HepG2 (cell line): ENCODE measurements at regions not wholly inside any gene's neighbourhood (a gene's known extent, or its start where the extent isn't known, plus 50 kb on each side); places are given as distances from the start of the nearest gene placed in this dataset.

Experiments used
- MXD3 ChIP-seq: IDR thresholded peaks from 2 replicates; pipeline ENCODE4 v1.6.1; 2016; ENCODE audit warnings: mild to moderate bottlenecking, missing biosample characterization, missing genetic modification reagents
- NR2F6 ChIP-seq, 2 experiments: IDR thresholded peaks; 2 replicates each; pipeline ENCODE4 v1.6.1; 2016; ENCODE audit warnings: antibody characterized with exemption in 1 of 2, mild to moderate bottlenecking in 1 of 2
- POLR2A ChIP-seq, 2 experiments: IDR thresholded peaks; 2 replicates each; pipeline ENCODE4 v1.6.1; 2011; ENCODE audit warnings: low read depth in 2 of 2, low read length in 2 of 2, mild to moderate bottlenecking in 1 of 2, moderate library complexity in 1 of 2; ENCODE audit not compliant: insufficient read depth in 1 of 2
- POLR2AphosphoS5 ChIP-seq: IDR thresholded peaks from 2 replicates; pipeline ENCODE4 v1.6.1; 2012; ENCODE audit warnings: low read depth, low read length
- RNF2 ChIP-seq: fragments of 450-650 bp; conservative IDR thresholded peaks from 2 replicates; pipeline ENCODE4 v1.6.1; 2016; ENCODE audit warnings: low read depth
- TRIM24 ChIP-seq: sonication (generic); formaldehyde crosslinking; IDR thresholded peaks from 2 replicates; pipeline ENCODE4 v1.8.0; 2022; ENCODE audit warnings: mild to moderate bottlenecking, missing genetic modification reagents
- XRCC5 ChIP-seq: fragments of 200-400 bp; formaldehyde crosslinking; optimal IDR thresholded peaks from 2 replicates; pipeline ENCODE3; 2017; ENCODE audit warnings: mild to moderate bottlenecking, low read length
- ZNF276 ChIP-seq: sonication (generic); formaldehyde crosslinking; IDR thresholded peaks from 2 replicates; pipeline ENCODE4 v1.4.0; 2020; ENCODE audit warnings: mild to moderate bottlenecking, low read depth, missing genetic modification reagents
- ZNF362 ChIP-seq: sonication (generic); formaldehyde crosslinking; IDR thresholded peaks from 2 replicates; pipeline ENCODE4 v1.4.0; 2020; ENCODE audit warnings: missing genetic modification reagents, mild to moderate bottlenecking, borderline replicate concordance
- ZNF776 ChIP-seq: sonication (generic); formaldehyde crosslinking; IDR thresholded peaks from 2 replicates; pipeline ENCODE4 v1.4.0; 2020; ENCODE audit warnings: mild to moderate bottlenecking, missing genetic modification reagents
- TF ChIP-seq, protein P1 (sequence below): sonication (generic); formaldehyde crosslinking; IDR thresholded peaks from 2 replicates; pipeline ENCODE4 v1.4.0; 2020; ENCODE audit warnings: missing genetic modification reagents, borderline replicate concordance
- TF ChIP-seq, protein P2 (sequence below): sonication (generic); formaldehyde crosslinking; IDR thresholded peaks from 2 replicates; pipeline ENCODE4 v1.8.1; 2023; ENCODE audit warnings: missing genetic modification reagents, mild to moderate bottlenecking, borderline replicate concordance
- TF ChIP-seq, protein P3 (sequence below): sonication (generic); formaldehyde crosslinking; IDR thresholded peaks from 2 replicates; pipeline ENCODE4 v1.5.0; 2020; ENCODE audit warnings: mild to moderate bottlenecking, missing genetic modification reagents, moderate library complexity
- TF ChIP-seq, protein P4 (sequence below): sonication (generic); formaldehyde crosslinking; IDR thresholded peaks from 2 replicates; pipeline ENCODE4 v1.4.0; 2020; ENCODE audit warnings: mild to moderate bottlenecking, missing genetic modification reagents

- TF ChIP-seq ZNF776 (CRISPR knock-in tag) (no peak), TRIM24 (no peak), XRCC5 (no peak), RNF2 (no peak), MXD3 (no peak), POLR2A (IDR thresholded peaks at IDR 0.05; ENCODE audit: insufficient read depth in 1 of 2, low read depth in 2 of 2, low read length in 2 of 2) (no peak), NR2F6 (IDR thresholded peaks at IDR 0.05) (no peak), NR2F6 (CRISPR knock-in tag; IDR thresholded peaks at IDR 0.05) (no peak), ZNF276 (no peak), ZNF362 (CRISPR knock-in tag) (no peak), POLR2AphosphoS5 (no peak)
- TF ChIP-seq, protein P1, sequence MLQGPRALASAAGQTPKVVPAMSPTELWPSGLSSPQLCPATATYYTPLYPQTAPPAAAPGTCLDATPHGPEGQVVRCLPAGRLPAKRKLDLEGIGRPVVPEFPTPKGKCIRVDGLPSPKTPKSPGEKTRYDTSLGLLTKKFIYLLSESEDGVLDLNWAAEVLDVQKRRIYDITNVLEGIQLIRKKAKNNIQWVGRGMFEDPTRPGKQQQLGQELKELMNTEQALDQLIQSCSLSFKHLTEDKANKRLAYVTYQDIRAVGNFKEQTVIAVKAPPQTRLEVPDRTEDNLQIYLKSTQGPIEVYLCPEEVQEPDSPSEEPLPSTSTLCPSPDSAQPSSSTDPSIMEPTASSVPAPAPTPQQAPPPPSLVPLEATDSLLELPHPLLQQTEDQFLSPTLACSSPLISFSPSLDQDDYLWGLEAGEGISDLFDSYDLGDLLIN: no peak
- TF ChIP-seq, protein P2, sequence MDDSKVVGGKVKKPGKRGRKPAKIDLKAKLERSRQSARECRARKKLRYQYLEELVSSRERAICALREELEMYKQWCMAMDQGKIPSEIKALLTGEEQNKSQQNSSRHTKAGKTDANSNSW (CRISPR knock-in tag): no peak
- TF ChIP-seq, protein P3, sequence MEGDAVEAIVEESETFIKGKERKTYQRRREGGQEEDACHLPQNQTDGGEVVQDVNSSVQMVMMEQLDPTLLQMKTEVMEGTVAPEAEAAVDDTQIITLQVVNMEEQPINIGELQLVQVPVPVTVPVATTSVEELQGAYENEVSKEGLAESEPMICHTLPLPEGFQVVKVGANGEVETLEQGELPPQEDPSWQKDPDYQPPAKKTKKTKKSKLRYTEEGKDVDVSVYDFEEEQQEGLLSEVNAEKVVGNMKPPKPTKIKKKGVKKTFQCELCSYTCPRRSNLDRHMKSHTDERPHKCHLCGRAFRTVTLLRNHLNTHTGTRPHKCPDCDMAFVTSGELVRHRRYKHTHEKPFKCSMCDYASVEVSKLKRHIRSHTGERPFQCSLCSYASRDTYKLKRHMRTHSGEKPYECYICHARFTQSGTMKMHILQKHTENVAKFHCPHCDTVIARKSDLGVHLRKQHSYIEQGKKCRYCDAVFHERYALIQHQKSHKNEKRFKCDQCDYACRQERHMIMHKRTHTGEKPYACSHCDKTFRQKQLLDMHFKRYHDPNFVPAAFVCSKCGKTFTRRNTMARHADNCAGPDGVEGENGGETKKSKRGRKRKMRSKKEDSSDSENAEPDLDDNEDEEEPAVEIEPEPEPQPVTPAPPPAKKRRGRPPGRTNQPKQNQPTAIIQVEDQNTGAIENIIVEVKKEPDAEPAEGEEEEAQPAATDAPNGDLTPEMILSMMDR: no peak
- TF ChIP-seq, protein P4, sequence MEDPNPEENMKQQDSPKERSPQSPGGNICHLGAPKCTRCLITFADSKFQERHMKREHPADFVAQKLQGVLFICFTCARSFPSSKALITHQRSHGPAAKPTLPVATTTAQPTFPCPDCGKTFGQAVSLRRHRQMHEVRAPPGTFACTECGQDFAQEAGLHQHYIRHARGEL (CRISPR knock-in tag): no peak
Measured at GRCh38 chr3:56958879-56959278, 101.6 kb upstream of the SPATA12 start.
